AG08395 (cell line): ENCODE measurements at regions not wholly inside any gene's neighbourhood (a gene's known extent, or its start where the extent isn't known, plus 50 kb on each side); places are given as distances from the start of the nearest gene placed in this dataset.
A peak's percentile ranks its signal among the peaks of the same experiment; 100 is the strongest.
"Not testable (repeated sequence)": the region's sequence is repeated elsewhere in the genome, so short reads cannot be mapped to it uniquely, and the experiment has no call there.

Experiments
- DNase-seq: peaks from one replicate; pipeline ENCODE4 v3.0.0; 2012; ENCODE audit warnings: mixed read lengths, low spot score

DNA sequence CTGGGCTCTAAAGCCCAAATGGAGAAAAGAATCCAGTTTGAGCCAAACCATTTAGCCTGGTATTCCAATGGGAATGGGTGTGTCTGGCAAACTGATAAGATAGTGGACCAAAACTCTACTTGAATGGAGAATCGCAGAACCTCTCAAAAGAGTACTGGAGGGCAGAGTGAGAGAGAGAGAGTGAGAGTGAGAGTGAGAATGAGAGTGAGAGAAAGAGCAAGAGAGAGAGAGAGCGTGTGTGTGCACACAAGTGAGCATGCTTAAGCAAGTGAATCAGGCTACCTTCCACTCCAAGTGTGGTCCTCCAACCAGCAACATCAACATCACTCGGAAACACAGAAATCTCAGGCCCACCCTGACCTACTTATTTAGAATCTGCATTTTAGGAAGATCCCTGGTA, 58.8 kb downstream of the UQCRFS1 start:
- DNase-seq, result no peak

DNA sequence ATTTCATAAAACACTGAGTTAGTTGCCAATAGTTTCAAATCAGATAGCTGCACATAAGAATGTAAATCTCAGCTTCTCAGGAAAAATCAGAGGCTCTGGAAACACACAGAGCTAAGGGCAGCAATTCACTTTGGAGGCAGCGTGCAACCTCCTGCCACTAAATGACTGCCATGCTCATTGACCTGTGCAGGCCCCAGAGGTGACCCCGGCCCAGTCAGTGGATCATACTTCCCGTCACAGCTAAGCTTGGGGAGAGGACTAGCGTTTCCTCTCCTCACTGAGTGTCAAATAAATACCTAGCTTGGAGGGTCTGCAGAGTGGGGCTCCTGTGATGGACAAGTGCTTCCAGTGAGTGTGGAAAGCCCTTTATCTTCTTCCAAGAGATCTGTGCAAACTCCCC, 67.2 kb downstream of the UQCRFS1 start:
- DNase-seq, result no peak

DNA sequence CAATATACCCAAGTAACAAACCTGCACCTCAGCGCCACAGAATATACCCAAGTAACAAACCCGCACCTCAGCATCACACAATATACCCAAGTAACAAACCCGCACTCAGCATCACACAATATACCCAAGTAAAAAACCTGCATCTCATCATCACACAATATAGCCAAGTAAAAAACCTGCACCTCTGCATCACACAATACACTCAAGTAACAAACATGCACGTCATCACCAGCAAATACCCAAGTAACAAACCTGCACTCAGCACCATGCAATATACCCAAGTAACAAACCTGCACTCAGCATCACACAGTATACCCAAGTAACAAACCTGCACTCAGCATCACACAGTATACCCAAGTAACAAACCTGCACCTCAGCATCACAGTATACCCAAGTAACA, 69.8 kb downstream of the UQCRFS1 start:
- DNase-seq, result no peak

DNA sequence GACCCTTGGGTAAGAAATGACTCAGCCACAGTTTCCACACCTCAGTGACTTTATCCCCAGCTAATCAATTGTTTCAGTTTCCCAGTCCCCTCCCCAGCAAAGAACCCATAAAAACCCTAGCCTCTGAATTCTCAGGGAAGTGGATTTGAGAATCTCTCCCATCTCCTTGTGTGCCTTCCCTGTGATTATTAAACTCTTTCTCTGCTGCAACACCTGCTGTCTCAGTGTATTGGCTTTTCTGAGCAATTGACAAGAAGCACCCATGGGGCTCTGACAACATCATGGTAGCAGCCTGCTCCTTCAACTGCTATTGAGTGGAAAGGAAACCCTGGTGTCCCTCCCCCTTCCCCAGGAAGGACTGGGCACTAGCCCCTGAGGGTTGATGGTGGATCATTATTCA, 73.7 kb downstream of the UQCRFS1 start:
- no peak for DNase-seq

DNA sequence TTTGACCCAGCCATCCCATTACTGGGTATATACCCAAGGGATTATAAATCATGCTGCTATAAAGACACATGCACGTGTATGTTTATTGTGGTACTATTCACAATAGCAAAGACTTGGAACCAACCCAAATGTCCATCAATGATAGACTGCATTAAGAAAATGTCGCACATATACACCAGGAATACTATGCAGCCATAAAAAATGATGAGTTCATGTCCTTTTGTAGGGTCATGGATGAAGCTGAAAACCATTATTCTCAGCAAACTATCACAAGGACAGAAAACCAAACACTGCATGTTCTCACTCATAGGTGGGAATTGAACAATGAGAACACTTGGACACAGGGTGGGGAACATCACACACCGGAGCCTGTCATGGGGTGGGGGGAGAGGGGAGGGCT, 74.7 kb downstream of the UQCRFS1 start:
- not testable (repeated sequence) for DNase-seq

DNA sequence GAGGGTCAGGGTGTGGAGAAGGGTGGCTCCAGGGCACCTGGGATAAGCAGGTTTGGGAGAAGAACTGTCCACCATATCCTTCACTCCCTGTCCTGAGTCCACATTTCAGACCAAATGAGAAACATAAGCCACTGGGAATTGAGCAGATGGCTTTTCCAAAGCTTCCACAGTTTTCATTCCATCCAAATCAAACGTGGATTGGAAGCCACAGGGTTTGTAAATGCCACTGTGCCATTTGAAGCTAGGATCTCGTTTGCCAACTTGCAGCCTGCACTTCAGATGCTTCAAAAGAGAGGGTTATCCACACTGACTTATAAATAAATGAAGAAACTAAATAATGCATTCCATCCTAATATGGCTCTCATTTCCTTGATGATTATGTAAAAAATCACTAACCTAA, 81.5 kb downstream of the UQCRFS1 start:
- DNase-seq, result no peak

DNA sequence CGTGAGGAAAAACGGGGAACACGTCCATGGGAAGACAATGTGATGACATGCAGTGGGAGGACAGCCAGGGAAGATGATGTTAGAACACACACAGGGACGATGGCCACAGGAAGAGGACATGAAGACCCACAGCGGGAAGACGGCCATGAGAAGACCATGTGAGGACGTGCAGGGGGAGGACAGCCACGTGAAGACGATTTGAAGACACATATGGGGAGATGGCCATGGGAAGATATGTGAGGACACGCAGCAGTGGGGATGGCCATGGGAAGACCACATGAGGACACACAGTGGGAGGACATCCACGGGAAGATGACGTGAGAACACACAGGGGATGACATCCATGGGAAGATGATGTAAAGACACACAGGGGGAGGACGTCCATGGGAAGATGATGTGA, 83.8 kb downstream of the UQCRFS1 start:
- no peak for DNase-seq

DNA sequence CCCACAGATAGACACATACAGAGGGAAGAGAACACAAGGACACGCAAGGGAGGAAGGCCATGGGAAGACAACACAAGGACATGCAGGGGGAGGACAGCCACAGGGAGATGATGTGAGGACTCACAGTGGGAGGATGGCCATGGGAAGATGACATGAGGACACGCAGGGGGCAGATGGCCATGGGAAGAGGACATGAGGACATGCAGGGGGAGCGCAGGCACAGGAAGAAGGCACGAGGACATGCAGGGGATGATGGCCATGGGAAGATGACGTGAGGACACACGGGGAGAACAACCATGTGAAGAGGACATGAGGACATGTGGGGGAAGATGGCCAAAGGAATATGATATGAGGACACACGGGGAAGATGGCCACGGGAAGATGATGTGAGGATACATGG, 84.7 kb downstream of the UQCRFS1 start:
- DNase-seq, result no peak

DNA sequence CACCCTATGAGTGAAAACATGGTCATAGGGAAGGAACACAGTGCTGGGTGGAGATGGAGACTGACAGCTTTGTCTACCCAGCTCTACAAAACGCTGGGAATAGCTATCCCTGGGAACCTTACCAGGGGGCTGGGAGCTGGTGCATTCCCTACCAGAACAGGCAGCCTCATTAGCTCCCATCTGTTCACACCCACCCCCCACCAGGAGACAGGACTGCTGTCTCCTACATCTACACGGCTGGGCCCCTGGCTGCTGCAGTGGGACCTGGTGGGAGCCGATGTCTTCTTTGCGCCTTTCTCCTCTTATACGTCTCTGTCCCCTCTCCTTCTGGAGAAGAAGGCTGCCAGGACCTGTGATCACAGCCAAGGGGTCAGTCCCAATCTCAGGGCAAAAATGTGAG, 90.8 kb downstream of the UQCRFS1 start:
- no peak for DNase-seq

DNA sequence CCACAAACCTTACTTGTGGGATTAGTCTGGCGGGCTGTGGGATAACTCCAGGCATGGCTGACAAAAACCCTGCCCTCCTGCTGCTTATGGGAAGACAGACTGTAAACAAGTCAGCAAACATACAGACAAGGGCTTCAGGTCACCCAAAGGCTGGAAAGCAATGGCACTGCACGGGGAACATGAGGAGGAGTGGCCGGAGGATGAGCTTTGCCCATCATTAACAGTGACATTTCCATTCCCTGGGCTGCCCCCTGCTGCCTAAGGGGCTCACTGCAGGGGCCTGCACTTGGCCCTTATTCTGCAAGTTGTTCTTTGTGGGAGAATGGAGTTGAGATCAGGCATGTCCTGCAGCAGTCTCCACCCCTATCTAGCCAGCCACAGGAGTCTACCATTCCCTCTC, 91.3 kb downstream of the UQCRFS1 start:
- DNase-seq, result peak; percentile 39

DNA sequence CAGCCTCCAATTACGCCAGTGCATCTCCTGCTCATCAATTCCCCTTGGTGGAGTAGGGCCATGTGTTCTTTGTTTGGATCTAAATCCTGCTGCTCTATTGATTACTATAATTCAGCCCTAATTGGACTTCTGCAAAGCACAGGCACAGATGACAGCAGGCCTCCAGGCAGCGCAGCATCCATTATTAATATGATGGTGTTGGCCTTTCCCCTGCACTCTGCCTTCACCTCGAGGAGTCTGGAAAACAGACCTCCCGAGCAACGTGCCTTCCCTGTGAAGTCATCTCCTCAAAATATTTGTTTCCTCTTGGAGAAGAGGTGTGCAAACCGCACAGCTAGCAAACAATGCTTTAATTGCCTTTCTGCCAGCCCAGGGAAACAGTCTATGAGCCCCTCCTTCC, 92.5 kb downstream of the UQCRFS1 start:
- DNase-seq, result peak; percentile 10

DNA sequence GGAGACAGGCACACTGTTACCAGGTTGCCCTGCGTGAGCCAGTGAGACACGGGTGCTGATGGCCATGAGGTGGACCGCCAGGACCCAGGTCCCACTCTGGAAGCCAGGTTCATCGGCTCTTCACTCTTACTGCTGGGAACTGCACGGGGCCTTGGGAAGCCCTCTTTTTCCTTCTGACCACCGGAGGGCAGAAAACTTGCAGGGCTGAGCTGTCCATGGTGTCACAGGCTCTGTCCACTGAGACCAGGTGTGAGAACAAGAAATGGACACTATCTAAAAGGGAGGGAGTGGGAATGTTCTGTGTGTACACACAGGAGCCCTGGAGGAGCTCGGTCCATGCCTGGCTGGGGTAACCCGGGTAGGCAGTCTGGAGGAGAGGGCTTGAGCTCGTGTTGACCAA, 93.4 kb downstream of the UQCRFS1 start:
- DNase-seq, result peak; percentile 26

DNA sequence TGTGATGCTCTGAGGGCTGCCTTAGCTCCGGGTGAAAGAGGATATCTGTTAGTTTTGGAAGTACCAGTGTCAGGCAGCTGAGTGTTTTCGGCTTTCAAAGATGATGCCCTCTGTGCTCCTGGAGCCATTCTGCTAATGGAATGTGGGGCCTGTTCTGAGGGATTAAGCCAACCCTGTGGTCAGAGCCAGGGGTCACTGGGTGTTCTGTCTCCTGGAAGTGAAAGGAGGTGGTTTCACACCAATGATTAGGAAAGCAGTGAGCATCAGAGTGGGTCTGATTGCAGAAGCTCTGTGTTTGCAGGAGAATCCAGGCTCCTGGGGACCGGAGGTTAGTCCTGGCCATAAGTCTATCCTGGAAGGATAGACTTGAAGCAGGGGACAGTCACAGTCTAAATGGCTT, 94.6 kb downstream of the UQCRFS1 start:
- no peak for DNase-seq

DNA sequence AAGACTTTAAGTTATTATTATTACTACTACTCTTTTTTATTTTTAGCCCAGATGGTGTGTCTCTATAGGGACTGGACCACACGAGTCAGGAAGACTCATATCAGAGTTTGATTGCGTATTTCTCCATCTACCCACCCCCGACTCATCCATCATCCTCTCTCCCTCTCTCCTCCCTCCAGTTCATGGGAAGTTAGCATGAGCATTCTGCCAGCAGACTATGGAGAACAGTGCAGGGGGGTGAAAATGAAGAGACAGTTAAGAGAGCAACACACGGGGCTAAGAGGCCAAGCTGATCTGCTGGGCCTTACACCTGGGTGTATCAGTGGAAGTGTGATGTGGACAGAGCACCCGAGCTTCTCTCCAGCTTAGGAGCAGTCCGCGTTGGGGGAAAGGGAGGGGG, 95.0 kb downstream of the UQCRFS1 start:
- no peak for DNase-seq

DNA sequence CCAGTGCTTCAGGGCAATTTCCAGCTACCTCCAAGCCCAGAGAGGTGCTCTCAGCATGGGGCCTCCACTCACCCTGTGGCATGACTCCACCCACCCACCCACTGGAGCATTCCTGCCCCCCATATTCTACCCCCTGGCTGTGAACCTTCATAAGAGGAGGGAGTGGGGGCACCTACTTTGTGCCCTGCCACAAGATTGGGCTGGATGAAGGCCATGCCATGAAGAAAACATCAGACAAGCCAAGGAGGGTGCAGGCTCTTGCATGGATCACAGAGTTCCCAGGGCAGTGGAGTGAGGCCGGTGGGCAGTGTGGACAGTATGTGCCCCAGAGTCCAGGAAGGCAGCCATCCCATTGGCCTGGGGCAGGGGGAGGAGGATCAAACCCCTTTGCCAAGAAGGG, 97.8 kb downstream of the UQCRFS1 start:
- no peak for DNase-seq

DNA sequence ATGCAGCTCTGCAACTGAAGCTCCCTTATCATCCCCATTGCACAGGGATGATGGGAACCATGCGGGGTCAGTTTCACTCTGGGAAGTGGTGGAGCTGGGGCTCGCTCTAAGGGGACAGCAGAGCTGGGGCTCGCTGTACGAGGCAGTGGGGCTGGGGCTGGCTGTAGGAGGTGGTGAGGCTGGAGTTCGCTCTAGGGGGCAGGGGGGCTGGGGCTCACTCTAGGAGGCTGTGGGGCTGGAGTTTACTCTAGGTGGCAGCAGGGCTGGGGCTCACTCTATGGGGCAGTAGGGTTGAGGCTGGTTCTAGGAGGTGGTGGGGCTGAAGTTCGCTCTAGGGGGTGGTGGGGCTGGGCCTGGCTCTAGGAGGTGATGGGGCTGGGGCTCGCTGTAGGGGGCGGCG, 99.1 kb downstream of the UQCRFS1 start:
- no peak for DNase-seq

DNA sequence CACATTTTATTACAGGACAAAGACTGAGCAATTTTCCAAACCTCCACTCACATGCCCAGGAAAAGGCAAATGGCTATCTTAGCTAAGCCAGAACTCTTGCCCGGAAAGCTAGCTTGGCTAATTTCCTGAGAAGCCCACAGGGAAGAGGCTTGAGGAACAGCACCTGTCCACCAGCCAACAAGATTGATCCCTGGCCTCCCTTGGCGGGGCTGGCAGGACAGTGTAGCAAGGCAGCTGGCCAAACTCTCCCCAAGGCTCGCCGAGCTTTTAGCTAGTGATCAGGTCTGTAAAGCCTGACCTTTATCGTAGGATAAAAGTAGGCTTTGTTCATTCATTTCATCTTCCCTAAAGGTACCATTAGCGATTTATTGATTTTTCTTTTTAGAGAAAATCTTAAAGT, 101.4 kb downstream of the UQCRFS1 start:
- no peak for DNase-seq

DNA sequence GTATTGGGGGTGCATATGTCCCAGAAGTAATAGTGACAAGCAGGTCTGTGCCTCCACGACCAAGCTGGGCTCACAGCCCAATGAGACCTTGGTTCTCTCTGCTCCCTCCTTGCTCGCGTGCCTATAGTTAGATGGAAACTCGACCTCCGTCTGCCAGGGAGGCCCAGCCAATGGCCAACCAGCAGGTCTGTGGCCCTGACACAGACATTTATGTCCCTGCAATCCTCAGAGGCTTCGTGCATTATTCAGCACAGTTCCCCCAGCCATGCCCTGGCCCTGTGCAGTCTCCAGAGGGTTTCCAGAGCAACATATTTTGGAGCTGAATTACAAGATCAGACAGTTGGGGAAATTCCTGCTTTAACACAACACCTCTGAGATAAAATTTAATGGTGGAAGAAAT, 105.1 kb downstream of the UQCRFS1 start:
- DNase-seq, result peak; percentile 12

DNA sequence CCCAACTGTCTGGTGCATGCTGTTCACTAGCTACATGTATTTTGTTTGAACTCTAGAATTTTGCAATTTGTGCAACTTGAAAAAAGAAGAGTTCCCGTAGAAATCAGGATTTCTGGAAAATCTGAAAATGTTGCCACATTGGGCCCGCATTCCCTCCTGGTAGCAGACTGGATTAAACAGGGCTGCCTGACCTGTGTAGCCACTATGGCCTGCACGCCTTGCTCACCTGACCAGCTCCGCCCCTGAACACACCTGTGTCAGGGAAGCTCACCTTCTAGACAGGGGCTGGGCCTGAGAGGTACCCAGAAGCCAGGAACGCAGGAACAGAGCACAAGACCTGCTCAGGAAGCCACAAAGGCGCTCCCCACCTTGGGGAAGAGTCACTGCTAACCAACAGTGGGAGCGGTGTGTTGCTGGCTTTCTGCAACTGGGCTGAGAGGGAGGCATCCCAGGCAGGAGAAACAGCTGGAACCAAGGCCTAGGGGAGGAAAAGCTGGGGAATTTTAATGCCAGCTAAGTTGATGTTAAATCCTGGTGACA, 106.5 kb downstream of the UQCRFS1 start:
- no peak for DNase-seq

DNA sequence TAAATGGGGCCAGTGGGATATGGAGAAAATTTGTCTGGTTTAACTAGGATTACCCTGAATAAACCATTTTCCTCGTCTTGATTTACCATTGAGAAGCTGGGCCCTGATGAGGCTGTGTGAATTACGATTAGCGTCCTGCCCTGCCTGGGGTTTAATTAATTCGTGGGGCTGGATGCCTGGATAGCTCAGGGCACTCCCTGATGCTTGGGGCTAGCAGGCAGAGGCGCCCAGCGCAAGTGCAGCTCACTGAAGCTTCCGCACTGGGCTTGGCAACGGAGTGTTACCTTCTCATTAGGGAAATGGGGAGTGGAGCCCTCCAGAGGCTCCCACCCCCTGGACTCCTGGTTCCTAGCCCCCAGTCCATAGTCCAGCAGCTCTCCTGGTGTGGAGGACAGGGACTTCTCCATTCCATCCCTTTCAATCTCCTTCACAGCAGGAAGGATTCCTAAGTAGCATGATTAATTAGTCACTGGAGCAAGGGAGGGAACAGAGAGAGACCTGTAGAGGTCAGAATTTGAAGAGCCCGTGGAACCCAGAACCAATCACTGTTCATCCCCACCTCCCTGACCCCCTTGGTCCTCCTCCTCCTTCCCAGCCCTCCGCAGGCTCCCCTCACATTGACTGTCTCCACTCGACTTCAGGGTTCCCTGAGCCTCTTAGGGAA, 107.2 kb downstream of the UQCRFS1 start:
- DNase-seq, result no peak

DNA sequence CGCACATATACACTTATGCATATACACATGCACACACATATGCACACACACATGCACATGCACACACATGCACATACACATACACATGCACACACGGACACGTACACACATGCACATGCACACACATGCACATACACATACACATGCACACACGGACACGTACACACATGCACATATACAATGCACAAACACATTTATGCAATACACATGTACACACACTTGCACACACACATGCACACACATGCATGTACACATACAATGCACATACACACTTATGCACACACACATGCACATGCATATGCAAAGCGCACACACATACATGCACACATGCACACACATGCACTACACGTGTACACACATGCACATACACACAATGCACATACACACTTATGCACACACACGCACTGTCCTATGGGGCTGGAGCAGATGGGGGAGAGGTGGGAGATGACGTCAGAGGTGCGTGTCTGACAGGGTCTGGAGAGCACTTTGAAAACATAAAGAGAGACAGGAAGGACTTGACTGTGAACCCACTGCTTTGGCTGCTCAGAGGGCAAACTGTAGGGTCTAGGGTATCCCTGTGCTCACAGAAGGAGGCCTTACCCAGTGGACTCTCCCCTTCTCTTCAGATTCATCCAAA, 108.2 kb downstream of the UQCRFS1 start:
- no peak for DNase-seq

DNA sequence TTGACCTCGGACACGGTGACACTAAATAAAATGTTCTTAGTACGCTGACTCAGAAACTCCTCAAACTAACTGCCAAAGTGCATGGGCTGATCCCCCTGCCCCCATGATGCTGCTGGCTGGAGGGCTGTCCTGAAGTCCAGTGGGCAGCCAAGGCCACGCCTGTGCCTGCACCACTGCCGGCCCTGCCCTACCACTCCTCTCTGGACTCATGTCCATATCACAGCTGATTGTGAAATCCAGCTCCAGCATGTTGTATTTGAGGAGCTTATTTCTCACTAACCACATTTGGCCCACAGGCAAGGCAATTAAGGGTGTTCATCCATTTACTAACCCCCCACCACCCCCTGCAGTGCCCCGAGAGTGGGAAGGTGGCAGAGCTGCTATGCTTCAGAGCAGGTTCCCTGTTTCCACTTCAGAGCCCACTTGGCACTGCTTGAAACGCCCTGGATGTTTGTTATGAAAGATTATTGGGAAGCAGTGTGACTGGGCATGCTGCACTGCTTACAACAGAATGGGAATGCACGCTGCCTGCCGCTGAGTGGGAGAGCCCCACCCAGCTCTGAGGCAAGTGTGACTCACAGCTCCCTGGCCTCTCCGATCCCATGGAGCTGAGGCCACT, 114.0 kb downstream of the UQCRFS1 start:
- peak; percentile 94 for DNase-seq

DNA sequence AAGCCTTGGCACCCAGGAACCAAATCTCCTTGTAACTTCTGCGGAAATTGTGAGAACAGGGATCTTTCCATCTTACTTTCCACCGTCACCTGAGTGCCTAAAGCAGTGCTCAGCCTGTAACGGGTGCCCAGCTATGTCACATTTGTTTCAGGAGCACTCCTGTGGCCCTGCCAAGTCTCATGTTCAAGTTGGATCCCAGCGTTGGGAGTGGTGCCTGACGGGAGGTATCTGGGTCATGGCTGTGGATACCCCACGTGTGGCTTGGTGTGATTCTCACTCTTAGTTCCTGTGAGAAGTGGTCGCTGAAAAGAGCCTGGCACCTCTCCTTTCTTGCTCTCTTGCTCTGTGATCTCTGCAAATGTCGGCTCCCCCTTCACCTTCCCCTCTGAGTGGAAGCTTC, 114.9 kb downstream of the UQCRFS1 start:
- DNase-seq, result no peak

DNA sequence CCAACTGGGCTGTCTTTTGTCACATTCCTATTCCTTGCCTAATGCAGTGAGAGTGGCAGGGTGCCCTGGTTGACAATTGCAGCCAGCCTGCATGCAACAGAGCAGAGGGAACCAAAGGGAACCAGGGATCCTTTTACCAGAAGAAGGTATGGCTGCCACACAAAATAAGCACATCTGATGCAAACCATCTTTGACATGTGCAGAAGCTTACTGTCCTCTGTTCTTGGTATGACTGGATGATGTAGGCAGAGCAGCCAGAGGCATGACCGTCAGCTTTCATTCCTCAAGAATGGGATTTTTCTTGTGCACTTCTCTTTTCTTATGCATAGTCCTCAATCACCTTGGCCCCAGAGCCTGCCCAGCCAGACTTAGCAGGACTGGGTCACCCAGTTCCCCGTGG, 116.1 kb downstream of the UQCRFS1 start:
- DNase-seq, result no peak
